ENCODE measurements at regions not wholly inside any gene's neighbourhood (a gene's known extent, or its start where the extent isn't known, plus 50 kb on each side); places are given as distances from the start of the nearest gene placed in this dataset.
"Not testable (repeated sequence)": the region's sequence is repeated elsewhere in the genome, so short reads cannot be mapped to it uniquely, and the experiment has no call there.

- no peak for DNase-seq
- no peak for ATAC-seq
- intact Hi-C loops (cut with DNase I, micrococcal nuclease), result no loop called here
Observed at GRCh38 chr15:35691173-35691761, 145.3 kb upstream of the DPH6 start.

- intact Hi-C loops (cut with DNase I, micrococcal nuclease), result no loop called here
- DNase-seq, result no peak
- no peak for ATAC-seq
Observed at GRCh38 chr15:35691891-35692867, 146.2 kb upstream of the DPH6 start.

GRCh38 chr15:35693286-35693685, 147.3 kb upstream of the DPH6 start:
- intact Hi-C loops (cut with DNase I, micrococcal nuclease), result no loop called here
- DNase-seq (no peak), ATAC-seq (no peak)

GRCh38 chr15:35693886-35694285, 147.9 kb upstream of the DPH6 start:
- intact Hi-C loops (cut with DNase I, micrococcal nuclease), result no loop called here
- peak; percentile 73 for ATAC-seq
- no peak for DNase-seq

- DNase-seq, result no peak
- intact Hi-C loops (cut with DNase I, micrococcal nuclease), result no loop called here
- ATAC-seq, result no peak
Observed at GRCh38 chr15:35695003-35695402, 149.0 kb upstream of the DPH6 start.

- ATAC-seq (peak; percentile 31), DNase-seq (no peak)
- intact Hi-C loops (cut with DNase I, micrococcal nuclease), result no loop called here
Observed at GRCh38 chr15:35696767-35697231, 150.8 kb upstream of the DPH6 start.

GRCh38 chr15:35697549-35698299, 151.8 kb upstream of the DPH6 start:
- ATAC-seq, result peak; percentile 63
- intact Hi-C loops (cut with DNase I, micrococcal nuclease), result no loop called here
- DNase-seq, result peak in 1 of 2 donors; percentile 29

GRCh38 chr15:35698331-35698730, 152.4 kb upstream of the DPH6 start:
- no peak for DNase-seq
- no peak for ATAC-seq
- intact Hi-C loops (cut with DNase I, micrococcal nuclease), result no loop called here

GRCh38 chr15:35698966-35699575, 153.1 kb upstream of the DPH6 start:
- intact Hi-C loops (cut with DNase I, micrococcal nuclease), result no loop called here
- DNase-seq (no peak), ATAC-seq (peak; percentile 94)

GRCh38 chr15:35700091-35700593, 154.2 kb upstream of the DPH6 start:
- DNase-seq; intact Hi-C loops (cut with DNase I, micrococcal nuclease); ATAC-seq: not testable (repeated sequence)

GRCh38 chr15:35701402-35702046, 155.6 kb upstream of the DPH6 start:
- ATAC-seq (no peak), DNase-seq (no peak)
- intact Hi-C loops (cut with DNase I, micrococcal nuclease), result no loop called here

- no peak for DNase-seq
- ATAC-seq, result no peak
- intact Hi-C loops (cut with DNase I, micrococcal nuclease), result no loop called here
Observed at GRCh38 chr15:35702946-35703495, 157.1 kb upstream of the DPH6 start.

- ATAC-seq, result no peak
Observed at GRCh38 chr15:35705030-35705883, 159.3 kb upstream of the DPH6 start.

GRCh38 chr15:35705884-35706585, 160.1 kb upstream of the DPH6 start:
- ATAC-seq (no peak), DNase-seq (no peak)
- intact Hi-C loops (cut with DNase I, micrococcal nuclease), result no loop called here

More at GRCh38 chr15:35705030-35705883, 159.3 kb upstream of the DPH6 start:
- intact Hi-C loops (cut with DNase I, micrococcal nuclease), result no loop called here
- no peak for DNase-seq

GRCh38 chr15:35712956-35713355, 167.0 kb upstream of the DPH6 start:
- ATAC-seq, result no peak
- no peak for DNase-seq
- intact Hi-C loops (cut with DNase I, micrococcal nuclease), result no loop called here

GRCh38 chr15:35713733-35714132, 167.8 kb upstream of the DPH6 start:
- intact Hi-C loops (cut with DNase I, micrococcal nuclease), result no loop called here
- ATAC-seq (no peak), DNase-seq (no peak)

GRCh38 chr15:35717721-35718120, 171.8 kb upstream of the DPH6 start:
- no peak for DNase-seq
- ATAC-seq, result no peak
- intact Hi-C loops (cut with DNase I, micrococcal nuclease), result no loop called here

All from left colon (tissue), 2 donors.